Lower lobe of right lung (tissue), 2 donors: ENCODE measurements at regions not wholly inside any gene's neighbourhood (a gene's known extent, or its start where the extent isn't known, plus 50 kb on each side); places are given as distances from the start of the nearest gene placed in this dataset.

Source experiments
- ATAC-seq, 2 donors: fragments of 200-7000 bp; cut with Tn5 transposase; one replicate each; pipeline ENCODE4 v1.9.1; 2020 to 2022; ENCODE audit warnings: mild to moderate bottlenecking in 2 of 2, moderate library complexity in 2 of 2
- DNase-seq: peaks from one replicate; pipeline ENCODE4 v3.0.0-alpha.2; 2020
- H3K27ac ChIP-seq: fragments of 200-600 bp; one replicate; pipeline ENCODE4 v1.8.0; 2022
- H3K27me3 ChIP-seq: fragments of 200-600 bp; one replicate; pipeline ENCODE4 v1.8.0; 2022; ENCODE audit warnings: low read depth
- H3K36me3 ChIP-seq: fragments of 200-600 bp; one replicate; pipeline ENCODE4 v1.8.0; 2022; ENCODE audit warnings: mild to moderate bottlenecking
- H3K4me1 ChIP-seq: fragments of 200-600 bp; one replicate; pipeline ENCODE4 v1.8.0; 2022
- H3K4me3 ChIP-seq: fragments of 200-600 bp; one replicate; pipeline ENCODE4 v1.8.0; 2022; ENCODE audit warnings: mild to moderate bottlenecking
- H3K9me3 ChIP-seq: fragments of 200-600 bp; one replicate; pipeline ENCODE4 v1.8.0; 2022
- intact Hi-C: fragments of 100-400 bp; cut with DNase I; formaldehyde crosslinking; loops from one replicate; pipeline ENCODE4 v1.11.0; 2022
- TF ChIP-seq, protein P1 (sequence below): fragments of 200-600 bp; IDR thresholded peaks from one replicate; pipeline ENCODE4 v1.8.0; 2022; ENCODE audit warnings: antibody characterized with exemption, mild to moderate bottlenecking
- donor health status: DM: no; HTN: yes; CAD: no; lungs with severe emphysema.

DNA sequence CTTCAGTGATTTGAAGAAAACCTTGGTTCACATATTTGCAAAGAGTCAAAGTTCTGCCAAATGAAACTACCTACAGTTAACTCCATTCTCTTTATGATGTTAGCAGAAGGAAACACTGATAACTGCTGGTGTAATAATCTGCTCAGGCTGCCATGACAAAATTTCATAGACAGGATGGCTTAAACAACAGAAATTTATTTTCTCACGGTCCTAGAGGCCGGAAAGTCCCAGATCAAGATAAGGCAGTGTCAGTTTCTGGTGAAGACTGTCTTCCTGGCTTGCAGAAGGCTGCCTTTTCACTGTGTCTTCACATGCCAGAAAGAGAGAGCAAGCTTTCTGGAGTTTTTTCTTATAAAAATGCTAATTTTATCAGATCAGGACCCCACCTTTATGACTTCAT lies 102.4 kb upstream of the PARP8 start:
- TF ChIP-seq, protein P1, sequence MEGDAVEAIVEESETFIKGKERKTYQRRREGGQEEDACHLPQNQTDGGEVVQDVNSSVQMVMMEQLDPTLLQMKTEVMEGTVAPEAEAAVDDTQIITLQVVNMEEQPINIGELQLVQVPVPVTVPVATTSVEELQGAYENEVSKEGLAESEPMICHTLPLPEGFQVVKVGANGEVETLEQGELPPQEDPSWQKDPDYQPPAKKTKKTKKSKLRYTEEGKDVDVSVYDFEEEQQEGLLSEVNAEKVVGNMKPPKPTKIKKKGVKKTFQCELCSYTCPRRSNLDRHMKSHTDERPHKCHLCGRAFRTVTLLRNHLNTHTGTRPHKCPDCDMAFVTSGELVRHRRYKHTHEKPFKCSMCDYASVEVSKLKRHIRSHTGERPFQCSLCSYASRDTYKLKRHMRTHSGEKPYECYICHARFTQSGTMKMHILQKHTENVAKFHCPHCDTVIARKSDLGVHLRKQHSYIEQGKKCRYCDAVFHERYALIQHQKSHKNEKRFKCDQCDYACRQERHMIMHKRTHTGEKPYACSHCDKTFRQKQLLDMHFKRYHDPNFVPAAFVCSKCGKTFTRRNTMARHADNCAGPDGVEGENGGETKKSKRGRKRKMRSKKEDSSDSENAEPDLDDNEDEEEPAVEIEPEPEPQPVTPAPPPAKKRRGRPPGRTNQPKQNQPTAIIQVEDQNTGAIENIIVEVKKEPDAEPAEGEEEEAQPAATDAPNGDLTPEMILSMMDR: no peak
- H3K36me3 ChIP-seq: no peaks in the 10 kb centered on the region
- intact Hi-C loops: no loop called here
- DNase-seq: no peak
- H3K9me3 ChIP-seq: no peaks in the 10 kb centered on the region
- H3K4me1 ChIP-seq: no peaks in the 10 kb centered on the region
- H3K27me3 ChIP-seq: no peaks in the 10 kb centered on the region
- H3K27ac ChIP-seq: no peak overlapping the region
- no peak for ATAC-seq
- H3K4me3 ChIP-seq: no peak overlapping the region

DNA sequence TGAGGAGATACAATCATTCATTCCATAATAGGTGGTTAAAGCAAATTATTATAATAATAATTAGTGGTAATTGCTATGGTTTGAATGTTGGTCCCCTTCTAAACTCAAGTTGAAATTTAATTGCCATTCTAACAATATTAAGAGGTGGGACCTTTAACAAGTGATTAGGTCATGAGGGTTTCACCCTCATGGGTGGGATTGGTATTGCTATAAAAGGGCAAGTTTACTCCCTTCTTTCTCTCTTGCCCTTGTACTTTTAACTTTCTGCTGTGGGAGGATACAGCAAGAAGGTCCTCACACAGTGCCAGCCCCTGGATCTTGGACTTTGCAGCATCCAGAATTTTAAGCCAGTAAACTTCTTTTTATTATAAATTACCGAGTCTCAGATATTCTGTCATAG lies 101.9 kb upstream of the PARP8 start:
- no peaks in the 10 kb centered on the region for H3K9me3 ChIP-seq
- no peaks in the 10 kb centered on the region for H3K36me3 ChIP-seq
- no peak overlapping the region for H3K4me3 ChIP-seq
- H3K27me3 ChIP-seq: no peaks in the 10 kb centered on the region
- no peak overlapping the region for H3K27ac ChIP-seq
- ATAC-seq (no peak), DNase-seq (no peak)
- intact Hi-C loops: no loop called here
- no peaks in the 10 kb centered on the region for H3K4me1 ChIP-seq
- TF ChIP-seq, protein P1: no peak

DNA sequence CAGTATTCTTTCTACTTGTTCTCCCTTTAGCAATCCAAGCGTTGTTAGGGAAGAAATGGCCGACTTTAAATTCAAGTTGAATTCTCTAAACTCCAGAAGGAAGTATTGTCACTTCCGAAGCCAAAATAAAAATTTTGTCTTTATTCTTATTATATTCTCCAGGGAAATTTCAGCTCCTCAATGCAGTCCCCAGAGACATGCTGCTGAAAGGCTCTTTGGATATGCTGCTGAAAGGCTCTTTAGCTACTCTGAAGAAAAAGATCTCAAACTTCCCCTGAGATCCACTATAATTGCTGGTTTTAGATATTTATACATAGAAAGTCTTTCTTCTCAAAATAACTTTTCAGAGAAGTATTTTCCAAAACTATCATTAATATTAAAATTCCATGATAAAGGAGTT lies 92.3 kb upstream of the PARP8 start:
- no peak for ATAC-seq
- intact Hi-C loops: no loop called here
- no peak overlapping the region for H3K27ac ChIP-seq

DNA sequence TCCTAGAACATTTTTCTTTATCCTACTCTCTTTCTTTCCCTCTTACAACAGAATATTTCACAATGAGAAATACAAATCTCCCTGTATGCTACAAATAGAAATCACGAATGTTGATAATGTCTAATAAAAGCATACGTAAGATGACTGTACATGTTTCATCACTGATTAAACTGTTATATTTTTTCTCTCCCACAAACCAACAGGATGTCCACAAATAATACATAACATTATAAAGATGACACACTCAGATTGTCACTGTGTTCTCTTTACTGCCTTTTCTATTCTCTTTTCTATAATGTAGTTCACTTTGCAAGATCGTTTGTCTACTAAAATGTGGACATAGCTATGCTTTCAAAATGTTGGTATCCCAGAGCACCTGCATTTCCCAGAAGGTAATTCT lies 90.7 kb upstream of the PARP8 start:
- Histone ChIP-seq H3K9me3 (no peaks in the 10 kb centered on the region), H3K27ac (no peak overlapping the region), H3K27me3 (no peaks in the 10 kb centered on the region), H3K4me1 (peaks cover 9% of the 10 kb centered on the region), H3K36me3 (no peaks in the 10 kb centered on the region), H3K4me3 (no peak overlapping the region)
- intact Hi-C loops: no loop called here
- DNase-seq: no peak
- ATAC-seq: no peak
- TF ChIP-seq, protein P1: no peak

More for the DNA sequence above, 92.3 kb upstream of the PARP8 start:
- Histone ChIP-seq H3K27me3 (no peaks in the 10 kb centered on the region), H3K36me3 (no peaks in the 10 kb centered on the region), H3K9me3 (no peaks in the 10 kb centered on the region), H3K4me1 (peaks cover 9% of the 10 kb centered on the region), H3K4me3 (no peak overlapping the region)
- TF ChIP-seq, protein P1: no peak
- no peak for DNase-seq

DNA sequence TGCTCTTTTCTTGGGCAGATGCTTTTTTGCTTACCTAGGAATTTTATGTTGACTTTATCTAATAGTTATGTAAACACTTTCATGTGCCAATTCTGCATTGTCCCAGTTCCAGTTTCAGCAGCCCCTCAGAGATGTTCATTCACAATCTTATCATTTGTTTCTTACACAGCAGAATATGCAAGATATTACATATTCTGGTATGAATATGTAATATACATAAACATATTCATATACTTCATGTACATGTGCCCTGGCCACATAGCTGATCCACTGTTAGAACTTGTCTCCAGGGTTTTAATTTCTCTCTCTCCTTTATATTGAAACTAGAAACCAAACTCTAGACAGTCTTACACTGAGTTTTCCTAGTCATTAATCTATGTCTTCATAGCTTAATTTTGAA lies 90.2 kb upstream of the PARP8 start:
- no peak overlapping the region for H3K27ac ChIP-seq
- H3K4me3 ChIP-seq: no peak overlapping the region
- H3K9me3 ChIP-seq: no peaks in the 10 kb centered on the region
- no peaks in the 10 kb centered on the region for H3K36me3 ChIP-seq
- H3K27me3 ChIP-seq: no peaks in the 10 kb centered on the region
- TF ChIP-seq, protein P1: no peak
- ATAC-seq (no peak), DNase-seq (no peak)
- H3K4me1 ChIP-seq: peaks cover 9% of the 10 kb centered on the region
- intact Hi-C loops: no loop called here

DNA sequence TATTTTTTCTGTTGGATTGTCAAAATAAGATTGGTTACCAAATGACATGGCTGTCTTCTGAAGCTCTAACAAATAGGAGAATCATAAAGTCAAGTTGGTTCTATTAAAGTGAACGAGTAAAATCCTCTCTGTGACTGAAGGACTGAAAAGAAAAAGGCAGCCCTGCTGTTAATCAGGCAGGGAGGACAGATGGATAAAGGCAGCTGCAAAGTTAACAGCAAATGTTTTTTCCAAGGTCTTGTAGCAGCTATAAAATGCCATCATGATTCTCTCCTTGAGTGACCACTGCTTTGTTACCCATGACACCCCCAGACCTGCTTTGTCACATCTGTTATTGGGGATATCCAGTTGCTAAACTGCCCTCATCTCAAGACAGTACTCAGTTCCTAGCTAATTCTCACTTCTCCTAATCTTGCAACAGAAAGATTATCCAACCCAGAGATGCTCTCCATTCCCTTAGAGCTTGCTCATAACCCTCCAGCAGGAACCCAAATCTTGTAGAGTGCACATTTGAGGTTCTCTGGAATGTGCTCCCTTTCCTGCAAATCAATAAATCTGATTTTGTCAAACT lies 89.7 kb upstream of the PARP8 start:
- Histone ChIP-seq H3K9me3 (no peaks in the 10 kb centered on the region), H3K27me3 (no peaks in the 10 kb centered on the region), H3K4me1 (peaks cover 9% of the 10 kb centered on the region), H3K27ac (no peak overlapping the region), H3K4me3 (no peak overlapping the region), H3K36me3 (no peaks in the 10 kb centered on the region)
- DNase-seq (no peak), ATAC-seq (no peak)
- TF ChIP-seq, protein P1: no peak
- intact Hi-C loops: no loop called here
